GM19328 (cell line): ENCODE measurements at regions not wholly inside any gene's neighbourhood (a gene's known extent, or its start where the extent isn't known, plus 50 kb on each side); places are given as distances from the start of the nearest gene placed in this dataset.

Source experiments
- ATAC-seq: cut with Tn5 transposase; IDR thresholded peaks from one replicate; pipeline ENCODE4 v1.9.1; 2021; ENCODE audit warnings: mild to moderate bottlenecking, moderate library complexity; ENCODE audit not compliant: unreplicated experiment

- no peak for ATAC-seq
Measured at GRCh38 chr11:128269466-128269865, 317.9 kb downstream of the ETS1 start.

- no peak for ATAC-seq
Measured at GRCh38 chr11:128266893-128267292, 320.5 kb downstream of the ETS1 start.

DNA sequence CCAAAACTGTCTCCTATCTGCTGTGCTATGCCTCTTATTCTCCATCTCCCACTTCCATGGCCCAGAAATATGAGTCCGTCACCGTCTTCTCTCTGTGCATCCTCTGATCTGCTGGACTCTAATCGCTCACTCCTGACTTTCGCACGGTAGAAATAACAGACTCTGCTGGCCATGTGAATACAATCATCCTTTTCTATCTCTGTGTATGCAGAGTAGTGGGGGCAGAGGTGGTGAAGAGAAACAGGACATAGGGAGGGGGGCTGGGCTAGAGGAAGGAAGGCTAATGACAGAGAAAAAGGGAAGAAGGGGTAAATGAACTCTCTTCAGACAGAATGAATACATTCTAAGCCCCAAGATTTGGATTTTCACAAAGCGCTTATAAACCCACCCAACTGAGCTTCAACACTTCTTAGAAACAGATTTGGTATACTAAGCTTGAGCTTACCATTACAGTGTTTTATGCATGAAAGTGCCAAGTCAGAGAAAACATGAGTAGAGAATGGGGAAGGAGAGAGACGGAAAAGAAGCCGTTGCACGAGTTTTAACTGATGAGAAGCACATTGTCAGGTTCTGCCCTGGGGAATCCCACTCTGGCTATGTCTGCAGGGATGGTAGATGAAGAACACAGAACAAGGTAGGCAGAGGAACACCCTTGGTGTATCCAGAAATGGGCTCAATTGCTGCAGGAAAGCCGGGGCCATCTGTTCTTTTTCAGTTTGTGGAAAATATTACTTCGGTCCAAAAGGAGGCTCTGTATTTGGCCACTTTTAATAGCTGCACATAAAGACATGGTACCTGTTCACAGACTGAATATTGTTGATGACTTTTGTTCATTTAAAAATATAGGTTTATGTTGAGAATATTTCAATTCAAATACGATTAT, 324.7 kb downstream of the ETS1 start:
- no peak for ATAC-seq

- no peak for ATAC-seq
Measured at GRCh38 chr11:128261011-128261421, 326.3 kb downstream of the ETS1 start.

DNA sequence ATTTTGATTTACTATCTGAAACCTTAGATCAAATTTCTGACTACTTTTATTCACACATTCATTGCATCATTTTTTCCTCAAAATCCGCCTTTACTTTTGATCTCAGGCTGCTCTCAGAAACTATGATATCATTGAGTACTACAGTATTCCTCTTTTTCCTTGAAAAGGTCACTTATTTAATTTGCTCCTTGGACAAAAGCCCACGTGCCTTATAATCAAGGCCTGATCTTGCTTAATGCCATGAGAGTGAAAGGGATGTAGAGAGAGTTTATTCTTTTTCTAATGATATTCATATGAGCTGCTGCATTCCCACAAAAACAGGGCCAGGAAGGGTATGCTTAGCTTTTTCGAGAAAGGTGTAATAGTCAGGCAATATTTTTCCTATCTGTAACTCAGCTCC, 327.0 kb downstream of the ETS1 start:
- ATAC-seq, result no peak

GRCh38 chr11:128259816-128260215, 327.5 kb downstream of the ETS1 start:
- ATAC-seq, result no peak

GRCh38 chr11:128254941-128255340, 332.4 kb downstream of the ETS1 start:
- ATAC-seq, result no peak

DNA sequence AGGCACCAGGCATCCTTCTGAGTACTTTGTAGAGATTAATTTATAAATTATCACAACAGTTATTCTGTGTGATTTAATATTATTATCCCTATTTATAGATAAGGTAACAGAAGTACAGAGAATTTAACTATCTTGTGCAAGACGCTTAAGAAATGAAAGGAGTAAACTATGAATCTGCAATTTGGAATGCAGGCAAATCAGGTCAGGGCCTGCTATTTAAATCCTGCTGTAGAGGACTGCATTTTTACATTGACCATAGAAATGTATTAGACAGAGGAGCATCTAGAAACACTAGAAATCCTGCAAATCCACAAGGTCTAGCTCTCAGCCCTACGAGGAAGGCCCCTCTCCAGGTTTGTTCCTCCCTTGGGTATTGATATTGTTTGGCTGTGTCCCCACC, 336.2 kb downstream of the ETS1 start:
- ATAC-seq, result no peak

GRCh38 chr11:128250482-128250881, 336.9 kb downstream of the ETS1 start:
- ATAC-seq, result no peak

DNA sequence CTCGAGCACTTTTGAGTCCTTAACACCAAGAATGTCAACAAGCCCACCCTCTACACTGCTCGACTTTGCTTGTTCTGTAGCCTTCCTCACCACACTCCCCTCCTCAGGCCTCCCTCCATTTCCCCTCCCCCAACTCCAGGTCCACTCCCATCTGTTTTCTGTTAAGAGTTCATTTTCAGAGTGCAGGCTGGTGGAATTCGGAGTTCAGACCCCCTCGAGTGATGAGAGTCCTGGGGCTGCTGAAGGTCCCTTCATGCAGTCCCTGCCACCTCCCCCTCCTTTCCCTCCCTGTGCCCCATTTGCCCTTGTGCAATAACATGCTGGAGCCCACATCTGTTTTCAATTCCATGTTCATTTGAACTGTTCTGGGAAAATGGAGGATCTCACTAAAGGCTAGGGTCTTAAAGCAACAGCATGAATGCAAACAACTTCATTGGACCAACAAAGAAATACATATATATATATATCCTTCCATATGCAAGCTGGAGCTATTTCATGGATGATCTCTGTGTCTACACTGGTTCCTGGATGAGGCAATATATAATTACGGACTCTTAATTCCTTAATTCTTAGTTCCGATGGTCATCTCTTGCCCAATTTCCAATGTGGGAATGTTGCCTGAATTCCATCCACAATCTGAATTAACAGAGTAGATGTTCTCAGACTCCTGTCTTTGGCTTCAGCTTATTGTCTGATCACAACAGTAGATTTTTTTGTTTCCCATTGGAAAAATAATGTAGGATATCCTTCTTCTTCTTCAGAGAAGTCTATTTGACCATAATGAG, 340.4 kb downstream of the ETS1 start:
- ATAC-seq, result no peak

DNA sequence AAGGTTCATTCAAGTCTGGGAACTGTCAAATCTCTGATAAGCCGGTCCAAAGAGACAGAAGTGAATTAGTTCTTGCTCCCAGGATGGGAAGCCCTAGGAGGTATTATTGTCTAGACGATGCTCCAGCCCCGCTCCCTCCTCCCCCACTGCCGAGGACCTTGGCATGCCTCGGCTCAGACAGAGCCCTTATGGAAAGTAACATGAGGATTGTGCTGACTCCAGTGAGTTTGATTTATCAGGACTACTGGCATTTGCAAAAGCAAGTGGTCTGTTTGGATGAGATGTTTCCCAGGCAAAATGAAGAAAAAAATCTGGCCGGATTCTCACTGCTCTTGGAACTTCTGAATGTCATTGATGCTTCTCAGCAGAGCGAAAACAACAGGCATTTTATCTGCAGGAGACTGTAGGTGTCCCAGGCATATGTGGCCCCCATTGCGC, 341.0 kb downstream of the ETS1 start:
- no peak for ATAC-seq

GRCh38 chr11:128244871-128245270, 342.5 kb downstream of the ETS1 start:
- no peak for ATAC-seq

DNA sequence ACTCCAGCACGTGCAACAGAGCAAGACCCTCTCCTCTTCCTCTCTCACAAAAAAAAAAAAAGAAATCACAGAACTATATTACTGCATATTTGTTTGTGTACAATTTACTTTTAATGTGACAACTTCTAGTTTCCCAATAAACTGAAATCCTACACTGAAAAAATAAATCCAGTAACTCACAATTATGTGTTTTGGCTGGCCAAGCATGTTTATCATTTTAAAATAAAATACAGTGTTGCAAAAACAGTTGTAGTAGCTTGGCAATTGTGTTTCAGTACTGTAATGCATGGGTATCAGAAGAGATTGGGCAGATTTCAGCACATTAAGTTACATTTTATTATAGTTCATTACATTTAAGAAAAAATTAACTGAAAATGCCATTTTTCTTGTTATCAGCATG, 344.9 kb downstream of the ETS1 start:
- ATAC-seq, result no peak

- ATAC-seq, result no peak
Measured at GRCh38 chr11:128240546-128240945, 346.8 kb downstream of the ETS1 start.

DNA sequence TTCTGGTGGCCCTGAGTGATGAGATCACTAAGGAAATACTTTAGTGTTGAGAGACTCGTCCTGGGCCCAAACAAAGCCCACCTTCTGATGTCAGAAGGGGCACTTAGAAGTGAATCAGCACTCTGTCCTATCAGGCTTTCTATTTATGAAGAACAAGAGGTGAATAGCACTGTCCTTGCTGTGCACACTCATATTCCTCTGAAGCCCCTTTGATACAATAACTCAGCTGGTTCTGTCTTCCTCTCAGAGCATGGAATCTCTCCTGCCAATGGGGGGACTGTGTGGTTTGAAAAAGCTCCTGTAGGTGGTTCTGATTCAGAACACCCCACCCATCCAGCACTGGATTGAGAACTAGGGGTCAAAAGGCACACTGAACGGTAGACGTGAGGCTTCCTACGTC, 348.1 kb downstream of the ETS1 start:
- no peak for ATAC-seq

GRCh38 chr11:128238521-128239265, 348.7 kb downstream of the ETS1 start:
- ATAC-seq, result no peak

DNA sequence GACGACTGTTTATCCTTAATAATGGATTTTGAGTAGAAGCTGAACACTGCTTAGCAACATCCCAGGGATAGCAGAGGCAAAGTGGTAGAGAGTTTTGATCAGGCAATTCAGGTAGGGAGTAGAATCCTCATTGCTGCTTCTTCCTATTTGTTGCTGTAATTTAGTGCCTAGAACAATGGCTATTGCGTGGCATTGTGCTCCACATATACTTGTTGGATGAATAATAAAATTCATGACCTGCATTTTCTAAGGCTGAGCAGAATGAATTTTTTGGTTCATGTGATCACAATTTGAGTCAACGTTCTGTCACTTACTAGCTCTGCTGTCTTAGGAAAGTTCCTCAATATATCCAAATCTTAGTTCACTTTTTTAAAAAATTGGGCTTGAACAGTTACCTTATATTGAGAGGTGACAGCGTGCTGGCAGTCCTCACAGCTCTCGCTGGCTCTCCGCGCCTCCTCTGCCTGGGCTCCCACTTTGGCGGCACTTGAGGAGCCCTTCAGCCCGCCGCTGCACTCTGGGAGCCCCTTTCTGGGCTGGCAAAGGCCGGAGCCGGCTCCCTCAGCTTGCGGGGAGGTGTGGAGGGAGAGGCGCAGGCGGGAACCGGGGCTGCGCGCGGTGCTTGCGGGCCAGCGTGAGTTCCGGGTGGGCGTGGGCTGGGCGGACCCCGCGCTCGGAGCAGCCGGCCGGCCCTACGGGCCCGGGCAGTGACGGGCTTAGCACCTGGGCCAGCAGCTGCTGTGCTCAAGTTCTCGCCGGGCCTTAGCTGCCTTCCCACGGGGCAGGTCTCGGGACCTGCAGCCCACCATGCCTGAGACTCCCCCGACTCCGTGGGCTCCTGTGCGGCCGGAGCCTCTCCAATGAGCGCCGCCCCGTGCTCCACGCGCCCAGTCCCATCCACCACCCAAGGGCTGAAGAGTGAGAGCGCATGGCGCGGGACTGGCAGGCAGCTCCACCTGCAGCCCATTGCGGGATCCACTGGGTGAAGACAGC, 350.6 kb downstream of the ETS1 start:
- ATAC-seq, result no peak

DNA sequence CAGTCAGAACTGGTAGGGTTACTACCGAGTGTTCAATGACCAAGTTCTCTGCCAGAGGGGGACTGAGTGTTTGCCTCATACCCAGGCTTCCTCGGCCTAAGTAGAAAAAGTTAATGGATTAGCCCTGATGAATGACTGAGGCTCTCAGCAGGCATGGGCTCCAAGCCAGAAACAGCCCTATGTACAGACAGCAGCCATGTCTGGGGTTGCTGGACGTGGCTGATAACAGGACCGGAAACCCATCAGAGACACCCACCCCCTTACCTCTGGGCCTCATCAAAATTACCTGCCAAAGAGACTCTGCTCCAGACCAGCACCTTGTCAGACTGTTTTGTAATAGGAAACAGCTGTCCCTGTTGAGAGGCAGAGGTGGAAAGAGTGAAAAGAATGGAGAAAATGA, 351.4 kb downstream of the ETS1 start:
- no peak for ATAC-seq

- ATAC-seq, result no peak
Measured at GRCh38 chr11:128235426-128235825, 351.9 kb downstream of the ETS1 start.

DNA sequence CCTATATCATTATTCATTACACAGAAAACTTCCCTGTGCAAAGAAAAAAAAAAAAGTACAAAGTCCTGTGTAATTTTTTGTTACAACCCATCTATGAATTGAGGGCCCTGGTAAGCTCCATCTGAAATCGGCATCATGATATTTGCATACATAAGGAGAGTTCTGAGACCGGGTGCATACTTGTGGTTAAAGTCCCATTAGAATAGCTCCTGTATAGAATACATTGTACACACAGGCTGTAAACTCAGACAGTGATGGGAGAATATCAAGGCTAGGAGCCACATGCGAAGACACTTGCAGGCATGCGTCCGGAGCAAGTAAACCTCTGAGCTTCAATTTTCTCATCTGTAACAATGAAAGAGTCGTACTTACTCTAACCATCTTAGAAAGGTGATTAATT, 353.2 kb downstream of the ETS1 start:
- ATAC-seq, result no peak
